Astrocyte of the spinal cord (primary cell): ENCODE measurements at regions not wholly inside any gene's neighbourhood (a gene's known extent, or its start where the extent isn't known, plus 50 kb on each side); places are given as distances from the start of the nearest gene placed in this dataset.
A peak's percentile ranks its signal among the peaks of the same experiment; 100 is the strongest.

Experiments
- DNase-seq: peaks from one replicate; pipeline ENCODE4 v3.0.0; 2011; ENCODE audit warnings: low read depth, low spot score
- H3K4me3 ChIP-seq: 2 replicates; pipeline ENCODE4 v1.5.1; 2011; ENCODE audit warnings: low read depth, mild to moderate bottlenecking, low read length, moderate library complexity
- in situ Hi-C: cut with HindIII; loops from 2 replicates; pipeline ENCODE4 v1.10.0; 2017; ENCODE audit warnings: low sequenced_read_pairs
- TF ChIP-seq, protein P1 (sequence below): IDR thresholded peaks from 2 replicates; pipeline ENCODE4 v1.5.1; 2012; ENCODE audit warnings: low read depth, mild to moderate bottlenecking, low read length, inconsistent platforms

DNA sequence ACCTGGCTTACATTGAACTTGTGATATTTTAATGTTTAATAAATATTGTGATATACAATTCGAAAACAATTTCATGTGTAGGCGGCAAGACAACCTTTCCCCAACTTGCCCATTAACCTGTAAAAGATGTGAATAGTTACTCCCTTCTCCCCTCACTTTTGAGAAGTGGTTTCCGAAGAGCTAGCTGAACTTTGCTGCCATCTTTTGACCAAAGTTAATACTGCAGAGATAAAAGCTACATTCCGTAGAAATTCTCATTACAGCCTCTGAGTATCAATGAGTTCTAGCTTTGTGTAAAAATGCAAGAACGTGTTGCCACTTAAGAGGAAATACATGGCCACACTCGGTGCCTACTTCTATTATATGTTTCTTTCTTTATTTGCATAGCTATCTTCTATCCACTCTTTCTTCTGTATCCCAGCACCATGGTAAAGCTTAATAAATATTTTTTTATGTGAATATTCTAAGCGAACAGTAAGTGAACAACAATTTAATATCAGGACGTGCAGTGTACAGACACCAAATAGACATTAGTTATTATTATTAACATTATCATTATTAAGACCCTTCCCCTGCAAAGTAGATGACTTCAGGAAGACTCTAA is 105.1 kb upstream of the TMEM260 start:
- TF ChIP-seq, protein P1, sequence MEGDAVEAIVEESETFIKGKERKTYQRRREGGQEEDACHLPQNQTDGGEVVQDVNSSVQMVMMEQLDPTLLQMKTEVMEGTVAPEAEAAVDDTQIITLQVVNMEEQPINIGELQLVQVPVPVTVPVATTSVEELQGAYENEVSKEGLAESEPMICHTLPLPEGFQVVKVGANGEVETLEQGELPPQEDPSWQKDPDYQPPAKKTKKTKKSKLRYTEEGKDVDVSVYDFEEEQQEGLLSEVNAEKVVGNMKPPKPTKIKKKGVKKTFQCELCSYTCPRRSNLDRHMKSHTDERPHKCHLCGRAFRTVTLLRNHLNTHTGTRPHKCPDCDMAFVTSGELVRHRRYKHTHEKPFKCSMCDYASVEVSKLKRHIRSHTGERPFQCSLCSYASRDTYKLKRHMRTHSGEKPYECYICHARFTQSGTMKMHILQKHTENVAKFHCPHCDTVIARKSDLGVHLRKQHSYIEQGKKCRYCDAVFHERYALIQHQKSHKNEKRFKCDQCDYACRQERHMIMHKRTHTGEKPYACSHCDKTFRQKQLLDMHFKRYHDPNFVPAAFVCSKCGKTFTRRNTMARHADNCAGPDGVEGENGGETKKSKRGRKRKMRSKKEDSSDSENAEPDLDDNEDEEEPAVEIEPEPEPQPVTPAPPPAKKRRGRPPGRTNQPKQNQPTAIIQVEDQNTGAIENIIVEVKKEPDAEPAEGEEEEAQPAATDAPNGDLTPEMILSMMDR = peak; percentile 85

DNA sequence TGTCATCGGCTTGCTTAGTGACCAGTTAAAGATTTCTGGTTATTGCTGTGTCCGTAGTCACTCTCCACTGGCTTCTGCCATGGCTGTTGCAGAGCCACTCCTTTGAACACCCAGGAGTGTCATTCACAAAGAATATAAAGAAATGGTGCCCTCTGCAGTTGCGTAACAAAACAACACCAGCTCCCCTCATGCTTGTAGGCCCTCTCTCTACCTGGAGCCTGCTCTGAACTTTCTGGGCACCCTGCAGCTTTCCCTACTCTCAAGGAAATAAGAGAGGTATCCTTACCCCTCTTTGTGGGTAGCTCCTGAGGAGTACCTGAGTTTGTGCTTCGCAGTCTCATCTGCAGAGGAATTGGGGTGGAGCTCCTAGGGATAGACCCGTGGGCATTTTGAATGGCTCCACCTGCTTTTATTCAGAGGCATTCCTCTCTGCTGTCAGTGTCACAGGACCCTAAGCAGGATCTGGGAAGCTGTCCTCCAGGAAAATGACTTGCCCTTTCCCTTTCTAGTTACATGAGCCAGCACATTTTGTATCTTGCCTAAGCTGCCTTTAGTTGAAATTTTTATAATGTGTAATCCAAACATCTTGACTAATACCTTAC is 97.2 kb upstream of the TMEM260 start:
- H3K4me3 ChIP-seq = no peak overlapping the region
- in situ Hi-C loops = no loop called here
- TF ChIP-seq, protein P1 = peak; percentile 21
- DNase-seq = no peak

More for the DNA sequence above, 105.1 kb upstream of the TMEM260 start:
- DNase-seq = peak; percentile 29
- no peak overlapping the region for H3K4me3 ChIP-seq
- in situ Hi-C loops = no loop called here

DNA sequence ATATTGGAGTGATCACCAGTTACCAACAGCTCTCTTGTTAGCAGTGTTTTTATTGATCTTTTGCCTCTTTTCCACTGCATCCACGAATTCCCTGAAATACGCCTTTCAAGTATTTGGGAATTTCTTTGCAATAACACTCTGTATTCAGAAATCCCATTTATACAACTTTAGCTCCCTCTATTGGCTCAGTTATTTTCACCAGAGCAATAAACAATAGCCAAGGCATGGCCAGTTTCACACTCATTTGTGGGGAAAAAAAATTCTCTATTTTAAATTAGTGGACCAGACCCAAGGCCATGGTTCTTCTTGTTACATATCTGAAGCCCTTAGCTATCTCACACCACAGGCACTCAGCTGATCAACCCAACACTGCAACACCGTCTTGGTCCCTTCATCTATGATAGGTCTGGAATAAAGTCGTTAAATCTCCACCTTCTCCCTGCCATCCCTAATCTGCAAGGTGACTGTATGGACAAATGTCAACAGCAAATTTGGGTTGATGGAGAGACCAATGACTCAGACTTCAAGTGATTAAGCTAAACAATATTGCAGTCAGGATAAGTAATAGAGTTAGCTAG is 92.4 kb upstream of the TMEM260 start:
- TF ChIP-seq, protein P1 = peak; percentile 43
- H3K4me3 ChIP-seq = no peak overlapping the region
- peak; percentile 26 for DNase-seq
- in situ Hi-C loops = no loop called here

DNA sequence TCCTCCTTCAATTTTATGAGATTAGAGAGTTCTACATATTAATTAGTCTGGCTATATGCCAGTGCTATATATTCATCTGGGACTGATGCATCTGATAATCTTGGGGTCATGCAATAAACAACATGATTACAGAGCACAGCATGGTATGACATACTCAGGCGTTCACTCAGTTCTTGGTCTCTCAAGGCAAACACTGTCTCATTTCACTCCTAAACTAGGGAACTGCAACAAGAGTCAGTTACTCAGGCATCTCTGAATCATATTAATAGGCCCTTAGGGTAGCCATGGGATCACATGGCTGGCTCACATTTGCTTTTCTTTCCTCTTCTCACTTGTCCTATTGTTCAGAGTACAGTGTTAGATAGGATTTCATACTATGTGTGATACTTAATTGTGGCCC is 91.8 kb upstream of the TMEM260 start:
- no peak for DNase-seq
- no peak overlapping the region for H3K4me3 ChIP-seq
- in situ Hi-C loops = no loop called here
- TF ChIP-seq, protein P1 = no peak

DNA sequence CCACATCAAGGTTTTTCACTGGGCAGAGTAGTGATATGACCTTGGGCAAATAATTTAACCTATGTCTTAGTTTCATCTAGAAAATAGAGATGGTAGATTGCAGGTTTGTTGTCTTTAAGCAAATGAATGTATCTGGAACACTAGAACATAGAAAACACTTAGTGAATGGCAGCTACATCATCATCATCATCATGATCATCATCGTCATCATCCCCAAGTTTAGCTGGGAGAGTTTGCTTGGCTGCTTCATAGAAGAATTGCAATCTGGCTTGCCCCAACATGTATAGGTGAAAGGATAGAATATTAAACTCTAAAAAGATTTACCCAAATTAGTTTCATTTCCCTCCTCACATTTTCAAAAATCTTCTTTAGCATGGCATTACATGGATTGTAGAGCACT is 91.3 kb upstream of the TMEM260 start:
- DNase-seq = no peak
- H3K4me3 ChIP-seq = no peak overlapping the region
- in situ Hi-C loops = no loop called here
- TF ChIP-seq, protein P1 = no peak

DNA sequence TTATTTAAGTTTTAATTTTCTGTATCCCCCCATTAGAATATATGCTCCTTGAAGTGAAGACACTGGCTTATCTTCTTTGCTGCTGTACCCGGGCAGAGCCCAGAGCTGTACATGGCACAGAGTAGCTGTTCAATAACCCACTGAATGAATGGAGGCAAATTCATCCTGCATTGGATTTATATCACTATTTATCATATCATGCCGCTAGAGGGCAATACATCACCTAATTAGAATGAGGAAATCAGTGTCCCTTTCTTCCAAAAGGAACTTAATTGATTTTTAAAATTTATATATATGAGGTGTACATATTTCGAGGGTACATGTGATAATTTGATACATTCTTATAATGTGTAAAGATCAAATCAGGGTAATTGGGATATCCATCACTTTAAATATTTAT is 89.2 kb upstream of the TMEM260 start:
- in situ Hi-C loops = no loop called here
- no peak overlapping the region for H3K4me3 ChIP-seq
- DNase-seq = peak; percentile 51

More for the DNA sequence above, 89.2 kb upstream of the TMEM260 start:
- TF ChIP-seq, protein P1 = peak; percentile 48
